DMS53 treated with DMSO at 0.1 percent for 48 hours (cell line): ENCODE measurements at regions not wholly inside any gene's neighbourhood (a gene's known extent, or its start where the extent isn't known, plus 50 kb on each side); places are given as distances from the start of the nearest gene placed in this dataset.
"Not testable (repeated sequence)": the region's sequence is repeated elsewhere in the genome, so short reads cannot be mapped to it uniquely, and the experiment has no call there.

ENCODE experiments used
- DNase-seq: peaks from one replicate; lab custom pipeline; 2025; ENCODE audit not compliant: unreplicated experiment; lab: John Stamatoyannopoulos, UW

DNA sequence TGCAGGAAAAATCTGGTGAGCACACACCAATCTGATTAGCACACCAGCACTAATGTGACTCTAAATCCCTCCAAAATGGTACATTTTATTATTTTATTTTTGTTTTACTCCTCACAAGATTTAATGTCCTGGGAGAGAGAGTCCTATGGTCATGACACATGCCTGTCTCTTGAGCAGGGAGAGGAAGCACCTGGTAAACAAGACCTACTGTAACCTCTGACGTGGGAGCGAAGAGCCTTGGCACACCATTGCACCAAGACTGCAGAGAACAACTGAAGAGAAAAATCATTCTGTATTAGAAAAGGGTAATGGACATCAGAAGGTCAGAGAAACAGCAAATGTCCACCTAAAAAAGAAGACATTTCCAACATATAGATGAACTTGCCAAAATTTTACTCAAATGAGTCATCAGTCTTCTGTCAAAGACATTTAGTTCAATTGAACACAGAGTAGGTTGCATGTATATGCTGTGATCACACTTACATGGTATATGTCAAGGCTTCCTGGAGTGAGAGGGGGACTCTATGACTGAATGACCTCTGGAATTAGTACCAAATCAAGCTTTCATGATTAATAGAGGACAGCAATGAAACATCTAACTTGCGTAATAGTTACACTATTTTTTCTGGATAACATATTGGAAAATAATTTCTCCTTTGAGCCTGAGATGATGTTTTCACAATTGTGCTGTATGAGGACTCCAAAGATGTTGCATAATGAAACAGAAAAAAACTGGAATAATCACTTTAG, 186.9 kb upstream of the FLRT2 start:
- no peak for DNase-seq

DNA sequence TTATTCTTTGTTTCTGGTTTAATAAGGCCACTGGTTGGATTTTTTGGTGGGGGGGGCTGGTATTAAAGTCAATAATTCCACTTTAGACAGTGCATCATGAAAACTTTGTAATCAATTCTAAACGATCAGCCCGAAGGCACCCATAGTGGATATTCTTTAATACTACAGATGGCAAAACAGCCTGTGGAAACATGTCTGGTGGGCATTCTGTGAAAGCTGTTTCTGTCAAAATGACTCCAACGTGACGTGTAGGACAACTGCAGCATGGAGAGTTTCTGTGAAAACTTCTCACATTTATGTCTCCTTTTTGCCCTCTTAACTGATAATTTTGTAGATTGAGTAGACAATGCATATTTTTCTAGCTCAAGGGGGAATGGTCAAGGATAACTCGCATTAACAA, 185.8 kb upstream of the FLRT2 start:
- no peak for DNase-seq

- no peak for DNase-seq
These were observed 184.9 kb upstream of the FLRT2 start for GRCh38 chr14:85344847-85345570.

DNA sequence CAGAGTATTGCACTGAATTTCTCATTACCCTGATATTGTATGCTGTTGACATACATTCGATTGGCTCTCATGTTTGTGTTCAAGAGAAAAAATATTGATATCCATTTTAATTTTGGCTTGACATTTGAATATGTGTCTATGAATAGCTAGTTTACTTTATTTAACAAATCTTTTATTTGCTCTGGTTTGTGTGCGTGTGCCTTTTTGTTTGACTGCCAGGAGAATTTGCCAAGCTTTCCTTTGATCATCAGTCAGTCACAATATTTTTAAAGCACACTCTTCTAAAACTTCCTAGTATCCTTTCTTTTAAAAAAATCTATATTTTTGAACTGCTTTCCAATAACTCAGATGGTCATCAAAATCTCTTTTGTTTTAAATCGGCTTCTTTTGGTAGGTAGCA, 179.3 kb upstream of the FLRT2 start:
- no peak for DNase-seq

DNA sequence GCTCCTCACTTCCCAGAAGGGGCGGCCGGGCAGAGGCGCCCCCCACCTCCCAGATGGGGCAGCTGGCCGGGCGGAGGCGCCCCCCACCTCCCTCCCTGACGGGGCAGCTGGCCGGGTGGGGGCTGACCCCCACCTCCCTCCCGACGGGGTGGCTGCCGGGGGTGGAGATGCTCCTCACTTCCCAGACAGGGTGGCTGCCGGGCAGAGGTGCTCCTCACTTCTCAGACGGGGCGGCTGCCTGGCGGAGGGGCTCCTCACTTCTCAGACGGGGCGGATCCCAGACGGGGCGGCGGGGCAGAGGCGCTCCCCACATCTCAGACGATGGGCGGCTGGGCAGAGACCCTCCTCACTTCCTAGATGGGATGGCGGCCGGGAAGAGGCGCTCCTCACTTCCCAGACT, 177.4 kb upstream of the FLRT2 start:
- DNase-seq, result not testable (repeated sequence)

GRCh38 chr14:85357120-85357519, 172.8 kb upstream of the FLRT2 start:
- no peak for DNase-seq

GRCh38 chr14:85358136-85358785, 171.7 kb upstream of the FLRT2 start:
- no peak for DNase-seq

DNA sequence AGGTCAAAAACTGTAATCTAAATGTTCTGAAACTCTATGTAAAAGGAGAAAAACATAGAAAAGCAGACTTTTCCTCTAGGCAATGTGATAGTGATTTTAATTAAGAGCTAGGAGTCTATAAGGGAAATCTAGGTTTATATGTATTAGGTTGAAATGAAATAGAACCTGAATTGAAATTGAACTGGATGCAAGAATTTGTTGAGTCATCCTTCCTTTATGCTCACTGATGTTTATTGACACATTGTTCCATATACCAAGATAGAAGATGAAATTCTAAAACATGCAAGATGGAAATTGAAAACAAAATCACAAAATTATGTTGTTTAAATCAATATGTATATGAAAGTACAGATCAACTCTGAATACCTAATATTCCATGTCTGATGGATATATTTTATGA, 170.4 kb upstream of the FLRT2 start:
- DNase-seq, result peak; percentile 3

DNA sequence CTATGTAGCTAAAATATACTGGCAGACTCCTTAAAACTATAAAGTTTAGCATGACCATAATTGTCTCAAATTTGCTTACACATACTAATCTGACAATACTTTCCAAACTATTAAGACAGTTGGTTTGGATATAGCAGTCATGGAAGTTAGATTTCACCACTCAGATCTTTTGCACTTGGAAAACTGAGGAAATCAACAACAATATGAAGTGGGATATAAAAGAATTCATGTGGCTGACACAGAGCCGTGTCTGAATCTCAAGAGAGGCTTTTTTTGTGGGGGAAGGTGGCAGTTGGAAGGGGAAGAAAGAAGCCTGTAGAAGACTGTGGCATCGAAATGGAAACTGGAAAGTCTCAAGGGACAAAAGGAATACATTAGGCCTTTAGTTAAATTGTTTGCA, 166.6 kb upstream of the FLRT2 start:
- DNase-seq, result no peak

- DNase-seq, result no peak
These were observed 163.7 kb upstream of the FLRT2 start for GRCh38 chr14:85366226-85366625.

- no peak for DNase-seq
These were observed 149.1 kb upstream of the FLRT2 start for GRCh38 chr14:85380881-85381280.

GRCh38 chr14:85382341-85382740, 147.6 kb upstream of the FLRT2 start:
- no peak for DNase-seq

DNA sequence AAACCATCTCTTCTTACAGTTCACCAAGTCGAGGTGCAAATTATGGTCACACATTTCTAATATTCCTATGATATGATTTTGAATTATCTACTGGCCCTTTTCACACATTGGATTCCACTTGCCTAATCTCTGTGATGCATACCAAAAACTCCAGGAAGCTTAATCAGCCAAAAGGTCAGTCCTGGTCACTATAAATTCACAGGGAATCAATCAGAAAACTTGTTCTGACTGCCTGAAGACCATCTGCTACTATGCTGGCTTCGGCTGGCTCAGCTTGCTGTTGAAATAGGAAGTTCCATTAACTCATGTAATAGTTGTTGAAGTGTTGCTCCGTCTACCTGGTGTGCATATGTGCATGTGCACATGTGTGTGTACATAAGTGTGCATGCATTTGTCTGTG, 142.8 kb upstream of the FLRT2 start:
- DNase-seq, result no peak

GRCh38 chr14:85390236-85390635, 139.7 kb upstream of the FLRT2 start:
- DNase-seq, result no peak

- no peak for DNase-seq
These were observed 138.5 kb upstream of the FLRT2 start for GRCh38 chr14:85391455-85391854.

GRCh38 chr14:85391892-85392291, 138.1 kb upstream of the FLRT2 start:
- no peak for DNase-seq

- DNase-seq, result no peak
These were observed 130.8 kb upstream of the FLRT2 start for GRCh38 chr14:85399186-85399585.

- no peak for DNase-seq
These were observed 129.3 kb upstream of the FLRT2 start for GRCh38 chr14:85400678-85401077.

DNA sequence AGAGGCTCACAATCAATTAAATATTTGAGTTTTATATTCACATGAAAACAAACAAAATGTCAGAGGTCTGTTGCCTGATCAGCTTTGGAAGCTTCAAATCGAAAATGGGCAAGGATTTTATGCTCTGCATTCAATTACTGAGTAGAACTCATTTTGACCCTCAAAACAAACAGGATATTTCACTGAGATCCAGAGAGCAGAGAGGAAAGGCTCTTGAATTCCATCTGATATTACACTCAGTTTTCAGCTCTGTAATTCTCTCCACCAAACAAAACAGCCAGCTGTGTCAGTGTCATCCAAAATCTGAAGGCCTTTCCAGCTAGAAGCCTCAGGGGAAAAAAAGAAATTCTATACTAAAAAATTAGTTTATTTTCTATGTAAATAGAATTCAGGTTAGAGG, 128.6 kb upstream of the FLRT2 start:
- DNase-seq, result no peak

DNA sequence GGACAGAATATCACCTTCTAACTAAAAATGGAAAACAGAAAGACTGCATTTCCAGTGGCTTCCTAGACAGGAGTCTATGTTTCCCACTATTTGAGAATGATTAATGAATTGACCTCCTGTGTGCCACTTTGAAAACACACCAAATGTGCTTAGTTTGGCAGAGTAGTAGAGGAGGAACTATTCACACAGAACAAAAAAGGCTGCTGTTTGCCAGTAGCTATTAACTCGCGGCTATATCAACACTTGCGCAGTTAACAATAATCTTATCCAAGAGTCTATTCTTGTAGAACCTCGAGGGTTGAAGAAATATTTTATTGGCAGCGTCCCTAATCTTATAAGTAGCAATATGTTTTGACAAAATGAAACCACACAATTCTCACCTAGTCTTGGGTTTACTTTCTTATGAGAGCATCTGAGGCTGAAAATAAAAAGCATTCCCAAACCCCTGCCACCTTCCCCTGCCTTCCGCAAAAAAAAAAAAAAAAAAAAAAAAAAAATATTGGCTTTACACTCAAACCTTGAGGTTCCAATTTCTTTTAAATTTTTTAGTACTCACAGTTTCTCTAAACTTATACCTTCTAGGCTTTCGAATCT, 127.3 kb upstream of the FLRT2 start:
- no peak for DNase-seq

DNA sequence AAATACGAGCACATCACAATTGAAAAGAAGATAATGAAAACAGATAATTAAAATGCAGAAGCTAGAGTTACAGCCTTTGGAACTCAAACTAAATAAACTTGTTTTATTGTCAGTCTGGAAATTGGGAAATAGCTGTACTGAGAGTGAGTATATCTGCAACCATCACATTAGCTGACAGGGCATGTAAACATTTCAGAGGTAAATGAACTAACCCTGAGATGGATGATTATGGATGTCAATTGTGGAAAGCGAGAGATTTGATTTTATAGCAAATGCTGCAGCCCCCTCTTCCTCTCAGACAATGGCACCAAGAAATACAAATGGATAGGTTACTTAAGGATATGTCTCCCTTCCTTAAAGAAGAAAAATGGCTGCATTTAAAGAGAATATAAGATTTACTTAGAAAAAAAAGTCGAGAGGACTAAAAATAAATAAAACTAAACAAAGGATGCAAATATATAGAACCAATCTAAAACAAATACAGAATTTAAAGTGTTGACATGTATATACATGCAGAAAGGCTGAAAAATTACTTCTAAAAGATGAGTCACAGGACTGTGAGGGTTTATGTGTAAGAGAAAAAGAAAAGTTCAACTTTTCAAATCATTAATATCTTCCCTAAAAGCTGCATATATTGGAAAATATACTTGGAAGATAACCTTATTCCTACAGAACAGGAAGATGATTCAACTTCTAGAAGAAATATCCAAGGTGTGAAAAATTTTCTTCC, 120.3 kb upstream of the FLRT2 start:
- DNase-seq, result no peak
